Prostate gland (tissue), 2 donors: ENCODE measurements at regions not wholly inside any gene's neighbourhood (a gene's known extent, or its start where the extent isn't known, plus 50 kb on each side); places are given as distances from the start of the nearest gene placed in this dataset.

Experiments
- POLR2AphosphoS5 ChIP-seq: sonication (generic); formaldehyde crosslinking; IDR thresholded peaks from one replicate; pipeline ENCODE4 v1.6.1; 2017; ENCODE audit warnings: antibody characterized with exemption
- TF ChIP-seq, protein P1 (sequence below), 4 experiments: fragments of 200-600 bp in 2 of 4; fragments of 450-650 bp in 2 of 4; sonication (generic) in 2 of 4; IDR thresholded peaks; 1 replicate in 3 of 4; 2 replicates in 1 of 4; pipeline ENCODE4 v1.5.1; 2016 to 2019; ENCODE audit warnings: antibody characterized with exemption in 4 of 4, mild to moderate bottlenecking in 2 of 4, moderate library complexity in 2 of 4

DNA sequence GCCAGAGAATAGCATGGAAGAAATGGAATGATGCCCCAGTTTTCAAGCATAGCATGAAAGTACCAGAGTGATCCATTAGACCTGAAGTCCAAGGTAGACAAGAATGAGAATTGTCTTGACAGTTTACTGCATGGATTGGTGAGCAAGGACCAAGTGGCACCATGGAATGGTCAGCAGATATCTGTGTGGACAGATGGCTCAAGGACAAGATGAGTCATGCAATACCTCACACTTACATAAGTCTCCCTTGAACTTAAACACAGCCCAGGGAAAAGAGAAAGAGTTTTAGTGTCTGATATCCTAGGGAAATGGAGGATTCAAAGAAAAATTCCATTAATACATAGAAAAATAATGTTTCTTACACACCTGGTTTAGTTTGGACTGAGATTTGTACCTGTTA, 195.2 kb downstream of the MRPL39 start:
- TF ChIP-seq, protein P1, sequence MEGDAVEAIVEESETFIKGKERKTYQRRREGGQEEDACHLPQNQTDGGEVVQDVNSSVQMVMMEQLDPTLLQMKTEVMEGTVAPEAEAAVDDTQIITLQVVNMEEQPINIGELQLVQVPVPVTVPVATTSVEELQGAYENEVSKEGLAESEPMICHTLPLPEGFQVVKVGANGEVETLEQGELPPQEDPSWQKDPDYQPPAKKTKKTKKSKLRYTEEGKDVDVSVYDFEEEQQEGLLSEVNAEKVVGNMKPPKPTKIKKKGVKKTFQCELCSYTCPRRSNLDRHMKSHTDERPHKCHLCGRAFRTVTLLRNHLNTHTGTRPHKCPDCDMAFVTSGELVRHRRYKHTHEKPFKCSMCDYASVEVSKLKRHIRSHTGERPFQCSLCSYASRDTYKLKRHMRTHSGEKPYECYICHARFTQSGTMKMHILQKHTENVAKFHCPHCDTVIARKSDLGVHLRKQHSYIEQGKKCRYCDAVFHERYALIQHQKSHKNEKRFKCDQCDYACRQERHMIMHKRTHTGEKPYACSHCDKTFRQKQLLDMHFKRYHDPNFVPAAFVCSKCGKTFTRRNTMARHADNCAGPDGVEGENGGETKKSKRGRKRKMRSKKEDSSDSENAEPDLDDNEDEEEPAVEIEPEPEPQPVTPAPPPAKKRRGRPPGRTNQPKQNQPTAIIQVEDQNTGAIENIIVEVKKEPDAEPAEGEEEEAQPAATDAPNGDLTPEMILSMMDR (IDR thresholded peaks at IDR 0.05) = no peak
- TF ChIP-seq POLR2AphosphoS5 = no peak
